ENCODE measurements at regions not wholly inside any gene's neighbourhood (a gene's known extent, or its start where the extent isn't known, plus 50 kb on each side); places are given as distances from the start of the nearest gene placed in this dataset.

- TF ChIP-seq POLR2A (IDR thresholded peaks at IDR 0.05; ENCODE audit: low read depth, low read length) (no peak), POLR2AphosphoS5 (IDR thresholded peaks at IDR 0.05; ENCODE audit: low read depth, low read length) (no peak)
These were observed 105.3 kb downstream of the FOXL1 start for GRCh38 chr16:86683441-86684194.

Data from GM12892 (cell line).